ENCODE measurements at regions not wholly inside any gene's neighbourhood (a gene's known extent, or its start where the extent isn't known, plus 50 kb on each side); places are given as distances from the start of the nearest gene placed in this dataset.

DNA sequence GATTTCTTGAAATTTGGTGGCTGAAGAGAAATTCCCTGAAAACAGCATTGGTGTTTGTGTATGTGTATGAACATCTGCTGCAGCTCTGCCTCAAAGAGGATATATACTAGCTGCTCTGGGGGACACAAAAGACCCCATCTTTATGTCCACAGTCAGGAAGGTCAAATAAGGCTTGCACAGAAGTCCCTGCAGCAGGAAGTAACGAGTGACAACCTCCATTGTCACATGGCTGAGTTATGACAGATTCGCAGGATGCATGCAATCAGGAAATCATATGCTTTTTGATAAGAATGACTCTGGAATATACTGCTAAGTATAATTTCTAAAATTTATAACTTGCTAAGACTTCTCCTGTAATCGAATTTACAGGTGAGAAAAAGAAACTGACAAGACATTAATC, 225.9 kb upstream of the CST7 start:
- no peak for TF ChIP-seq POLR2A (IDR thresholded peaks at IDR 0.05)
- no peak for TF ChIP-seq CTCF (IDR thresholded peaks at IDR 0.05)
- no peaks in the 10 kb centered on the region for H3K4me1 ChIP-seq
- whole genome bisulfite sequencing, 2 donors = 32 to 37% methylated on average over 3 of the region's 3 CpGs
- H3K36me3 ChIP-seq = no peaks in the 10 kb centered on the region
- no peaks in the 10 kb centered on the region for H3K9me3 ChIP-seq
- no peak overlapping the region for H3K4me3 ChIP-seq
- intact Hi-C loops (cut with DNase I) = no loop called here
- no peak for DNase-seq
- no peak overlapping the region for H3K27ac ChIP-seq
- peaks cover 0 to 27% (median 0%) of the 10 kb centered on the region in 4 donors for H3K27me3 ChIP-seq

DNA sequence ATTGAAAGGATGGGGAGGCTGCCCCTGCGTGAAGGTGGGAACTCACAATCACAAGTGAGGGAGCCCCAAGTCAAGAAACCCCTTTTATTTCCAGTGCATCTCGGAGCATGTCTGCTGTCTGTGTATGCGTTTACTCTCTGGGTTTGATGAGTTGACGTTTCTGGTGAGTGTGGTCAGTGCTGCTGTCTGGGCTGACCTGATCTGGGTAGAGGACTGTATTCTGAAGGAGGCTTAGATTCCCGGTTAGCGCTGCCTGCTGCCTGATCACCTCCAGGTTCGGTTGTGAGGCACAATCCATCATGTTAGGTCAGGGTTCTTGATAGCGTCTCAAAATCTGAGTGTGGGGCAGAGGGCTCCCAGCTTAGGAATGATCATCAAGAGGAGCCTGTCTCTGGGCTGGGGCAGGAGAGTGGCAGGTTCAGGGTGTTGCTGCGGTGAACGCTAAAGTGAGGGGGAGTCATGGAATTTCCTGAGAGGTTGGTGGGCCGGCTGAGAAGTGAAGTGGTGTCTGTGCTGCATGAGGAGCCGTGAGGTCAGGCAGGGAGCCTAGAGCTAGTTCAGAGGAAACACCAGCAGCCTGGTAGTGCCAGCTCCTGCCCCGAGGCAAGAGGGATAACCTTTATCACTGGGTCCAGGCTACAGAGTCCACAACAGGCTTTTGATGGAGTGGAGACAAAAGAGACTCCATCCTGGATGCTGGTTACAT, 225.3 kb upstream of the CST7 start:
- no peaks in the 10 kb centered on the region for H3K9me3 ChIP-seq
- H3K27me3 ChIP-seq = peaks cover 0 to 27% (median 0%) of the 10 kb centered on the region in 4 donors
- TF ChIP-seq CTCF (IDR thresholded peaks at IDR 0.05) (no peak), POLR2A (IDR thresholded peaks at IDR 0.05) (no peak)
- no peak overlapping the region for H3K4me3 ChIP-seq
- no peak for DNase-seq
- no peaks in the 10 kb centered on the region for H3K4me1 ChIP-seq
- intact Hi-C loops (cut with DNase I) = no loop called here
- H3K36me3 ChIP-seq = no peaks in the 10 kb centered on the region
- WGBS, 2 donors = 73 to 74% methylated on average over 8 to 12 of the region's 13 CpGs
- H3K27ac ChIP-seq = no peak overlapping the region

DNA sequence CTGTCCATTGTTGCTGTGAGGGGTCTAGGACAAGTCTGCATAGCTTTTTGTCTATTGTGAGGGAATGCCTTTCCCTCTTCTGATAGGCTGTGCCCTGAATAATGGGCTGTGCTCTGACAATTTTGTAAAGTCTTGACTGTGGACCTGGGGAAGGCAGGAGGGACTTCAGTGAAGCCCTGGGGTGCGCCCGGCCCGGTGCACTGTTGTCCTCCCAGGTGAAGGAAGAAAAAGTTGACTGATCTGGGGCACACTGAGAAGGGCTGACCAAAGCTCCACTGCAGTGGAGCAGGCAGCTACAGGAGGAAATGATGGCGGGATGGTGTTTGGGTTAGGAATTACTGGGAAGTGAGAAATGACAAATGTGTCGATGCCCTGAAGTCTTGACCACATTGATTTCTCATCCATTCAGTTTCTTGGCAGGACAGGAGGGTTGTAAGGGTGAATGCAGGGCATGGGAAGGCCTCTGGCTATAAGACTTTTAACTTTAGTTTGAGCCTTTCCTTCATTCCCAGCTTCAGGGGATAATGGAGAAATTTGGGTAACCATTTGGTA, 224.0 kb upstream of the CST7 start:
- Histone ChIP-seq H3K4me1 (no peaks in the 10 kb centered on the region), H3K27ac (no peak overlapping the region), H3K9me3 (no peaks in the 10 kb centered on the region), H3K4me3 (no peak overlapping the region), H3K36me3 (no peaks in the 10 kb centered on the region), H3K27me3 (peaks cover 0 to 27% (median 0%) of the 10 kb centered on the region in 4 donors)
- 86 to 93% methylated on average over 5 of the region's 5 CpGs for WGBS, 2 donors
- no peak for DNase-seq
- intact Hi-C loops (cut with DNase I) = no loop called here
- no peak for TF ChIP-seq POLR2A (IDR thresholded peaks at IDR 0.05)
- no peak for TF ChIP-seq CTCF (IDR thresholded peaks at IDR 0.05)

- no peak for DNase-seq
- TF ChIP-seq POLR2A (IDR thresholded peaks at IDR 0.05) = no peak
- TF ChIP-seq CTCF (IDR thresholded peaks at IDR 0.05) = no peak
- WGBS, 2 donors = 81 to 85% methylated on average over 1 of the region's 1 CpG
- Histone ChIP-seq H3K4me3 (no peak overlapping the region), H3K9me3 (no peaks in the 10 kb centered on the region), H3K4me1 (no peaks in the 10 kb centered on the region), H3K36me3 (no peaks in the 10 kb centered on the region), H3K27ac (no peak overlapping the region), H3K27me3 (peaks cover 0 to 15% (median 0%) of the 10 kb centered on the region in 4 donors)
- intact Hi-C loops (cut with DNase I) = no loop called here
These were observed 221.3 kb upstream of the CST7 start for GRCh38 chr20:24727795-24728194.

DNA sequence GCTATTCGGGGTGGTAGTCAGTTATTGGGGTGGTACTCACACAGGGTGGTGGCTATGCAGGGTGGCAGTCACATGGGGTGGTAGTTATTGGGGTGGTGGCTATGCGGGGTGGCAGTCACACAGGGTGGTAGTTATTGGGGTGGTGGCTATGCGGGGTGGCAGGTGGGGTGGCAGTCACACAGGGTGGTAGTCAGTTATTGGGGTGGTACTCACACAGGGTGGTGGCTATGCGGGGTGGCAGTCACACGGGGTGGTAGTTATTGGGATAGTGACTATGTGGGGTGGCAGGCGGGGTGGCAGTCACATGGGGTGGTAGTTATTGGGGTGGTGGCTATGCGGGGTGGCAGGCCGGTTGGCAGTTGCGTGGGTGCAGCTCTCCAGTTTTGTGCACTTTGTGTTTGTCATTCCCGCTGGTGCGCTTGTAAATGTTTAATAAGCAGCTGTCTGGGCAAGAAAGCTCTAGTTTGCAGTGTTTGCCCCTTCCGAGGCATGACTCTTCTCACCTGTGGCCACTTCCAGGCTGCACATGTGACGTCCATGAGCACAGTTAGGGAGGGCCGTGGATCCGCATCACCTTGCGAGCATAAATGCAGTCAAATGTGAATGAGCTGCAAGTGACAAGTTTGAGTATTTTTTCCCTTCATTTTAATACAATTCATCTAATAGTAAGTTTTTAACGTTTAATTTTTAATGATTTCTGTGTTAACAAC, 219.0 kb upstream of the CST7 start:
- intact Hi-C loops (cut with DNase I) = no loop called here
- no peaks in the 10 kb centered on the region for H3K9me3 ChIP-seq
- WGBS, 2 donors = 81 to 83% methylated on average over 15 to 17 of the region's 17 CpGs
- no peaks in the 10 kb centered on the region for H3K27me3 ChIP-seq
- no peaks in the 10 kb centered on the region for H3K4me1 ChIP-seq
- no peak overlapping the region for H3K27ac ChIP-seq
- H3K36me3 ChIP-seq = no peaks in the 10 kb centered on the region
- DNase-seq = no peak
- TF ChIP-seq POLR2A (IDR thresholded peaks at IDR 0.05) (no peak), CTCF (IDR thresholded peaks at IDR 0.05) (no peak)
- H3K4me3 ChIP-seq = no peak overlapping the region

All from esophagus squamous epithelium (tissue), 5 donors.